HG03565 (cell line): ENCODE measurements at regions not wholly inside any gene's neighbourhood (a gene's known extent, or its start where the extent isn't known, plus 50 kb on each side); places are given as distances from the start of the nearest gene placed in this dataset.

ENCODE experiments used
- ATAC-seq: cut with Tn5 transposase; IDR thresholded peaks from one replicate; pipeline ENCODE4 v1.9.1; 2021; ENCODE audit warnings: mild to moderate bottlenecking, moderate library complexity; ENCODE audit not compliant: unreplicated experiment

DNA sequence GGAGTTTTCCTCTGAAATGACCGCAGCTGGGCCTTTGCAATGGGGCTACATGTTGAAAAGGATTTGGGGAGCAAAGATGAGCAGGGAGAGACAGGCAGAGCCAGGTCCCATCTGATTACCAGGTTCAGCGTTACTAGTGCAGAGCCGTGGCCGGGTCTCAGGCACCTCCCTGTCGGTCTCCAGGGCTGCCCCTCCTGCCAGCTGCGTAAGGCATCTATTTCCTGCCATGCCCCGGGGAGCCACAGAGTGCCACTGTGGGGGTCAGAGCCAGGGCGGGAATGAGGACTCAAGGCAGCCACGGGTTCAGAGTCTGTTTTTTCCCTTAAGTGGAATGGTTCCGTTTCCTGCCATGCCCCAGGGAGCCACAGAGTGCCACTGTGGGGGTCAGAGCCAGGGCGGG, 382.6 kb upstream of the SHH start:
- no peak for ATAC-seq

DNA sequence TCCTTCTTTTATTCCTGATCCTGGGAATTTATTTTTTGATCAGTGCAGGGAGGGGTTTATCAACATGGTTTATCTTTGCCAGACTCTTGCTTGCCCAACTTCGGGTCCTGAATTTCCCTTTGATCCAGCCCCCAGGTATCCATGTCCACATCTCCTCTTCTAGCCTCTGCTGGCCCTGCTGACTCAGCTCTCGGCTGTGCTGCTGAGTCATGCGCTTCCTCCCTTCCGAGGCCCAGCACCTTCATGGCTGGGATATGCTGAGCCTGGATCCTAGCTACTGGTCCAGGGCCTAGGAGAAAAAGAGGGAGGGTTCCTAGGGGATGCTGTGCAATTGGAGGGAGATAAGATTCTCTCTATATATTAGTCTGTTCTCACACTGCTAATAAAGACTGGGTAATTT, 380.7 kb upstream of the SHH start:
- no peak for ATAC-seq

DNA sequence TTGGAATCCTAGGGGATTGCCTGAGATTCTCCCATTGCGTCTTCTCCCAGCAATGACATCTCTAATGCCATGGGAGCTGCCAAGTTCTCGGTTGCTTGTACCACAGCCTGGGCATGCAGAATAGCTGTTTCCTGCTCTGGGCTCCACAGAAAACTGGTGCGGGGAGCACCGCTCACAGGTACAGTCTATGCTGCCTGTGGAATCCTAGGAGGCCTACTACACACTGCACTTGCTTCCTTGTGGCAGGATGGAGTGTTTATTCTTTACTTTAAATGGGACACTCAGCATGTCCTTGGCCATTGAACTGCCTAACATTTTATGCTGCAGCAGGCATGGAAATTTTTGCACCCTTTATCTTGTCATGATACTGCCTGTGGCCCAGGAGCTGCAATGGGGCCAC, 378.8 kb upstream of the SHH start:
- ATAC-seq: no peak

- ATAC-seq: no peak
These were observed 372.8 kb upstream of the SHH start for GRCh38 chr7:156185076-156185475.

DNA sequence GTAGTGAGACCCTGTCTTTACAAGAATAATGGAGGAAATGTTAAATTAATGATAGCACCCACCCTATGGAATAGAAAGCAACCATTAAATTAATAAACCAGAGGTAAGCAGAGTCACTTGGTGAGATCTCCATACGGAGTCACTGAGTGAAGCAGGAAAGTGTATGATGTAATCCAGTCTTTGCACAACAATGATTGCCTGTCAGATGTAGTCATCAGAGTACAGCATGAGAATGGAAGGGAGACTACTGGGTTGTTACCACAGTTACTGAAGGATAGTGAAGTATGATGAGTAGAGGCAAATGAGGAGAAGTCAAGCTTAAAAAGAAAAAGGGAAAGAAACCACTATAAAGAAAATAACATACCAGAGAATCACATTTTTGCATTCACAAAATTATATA, 371.9 kb upstream of the SHH start:
- no peak for ATAC-seq

GRCh38 chr7:156180451-156181229, 368.4 kb upstream of the SHH start:
- no peak for ATAC-seq

DNA sequence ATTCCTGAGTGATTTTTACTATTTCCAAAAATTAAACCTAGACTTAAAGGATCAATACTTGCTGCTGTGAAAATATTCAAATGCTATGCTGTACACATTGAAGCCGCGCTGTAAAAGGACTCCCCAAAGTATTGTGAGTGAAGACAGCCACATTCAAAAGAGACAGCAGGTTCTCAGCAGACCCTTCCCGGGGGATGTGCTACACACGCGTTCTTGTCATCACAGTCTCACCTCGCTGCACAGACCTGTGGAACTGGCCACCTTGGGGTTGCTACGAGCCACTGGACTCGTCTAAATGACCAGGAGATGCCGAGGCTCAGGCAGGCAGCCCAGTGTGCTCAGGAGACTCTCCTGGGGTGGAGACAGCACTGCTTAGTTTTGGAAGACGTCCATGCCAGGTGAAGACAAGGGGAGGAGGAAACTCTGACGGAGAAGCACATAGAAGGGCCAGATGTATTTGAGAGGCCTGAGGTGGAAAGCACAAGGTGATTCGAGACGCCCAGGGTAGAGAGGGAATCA, 367.7 kb upstream of the SHH start:
- no peak for ATAC-seq

DNA sequence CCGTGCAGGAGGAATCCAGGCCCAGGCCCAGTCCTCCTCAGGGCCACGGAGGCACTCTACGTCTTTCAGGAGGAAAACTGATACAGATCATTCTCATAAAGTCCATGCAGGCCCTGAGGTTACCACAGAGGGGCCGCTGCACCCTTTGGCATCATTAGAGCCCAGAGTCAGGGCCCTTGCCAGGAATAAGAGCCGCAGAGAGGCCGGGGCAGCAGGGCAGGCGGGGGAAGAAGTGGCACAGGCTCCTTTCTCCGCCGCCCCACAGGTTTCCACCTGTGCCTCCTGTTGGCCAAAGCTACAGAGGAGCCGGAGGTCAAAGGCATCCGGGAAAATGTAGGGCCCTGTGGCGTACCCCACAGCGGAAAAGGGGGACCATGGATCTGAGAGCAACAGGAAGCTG, 366.6 kb upstream of the SHH start:
- ATAC-seq: no peak

- no peak for ATAC-seq
These were observed 366.0 kb upstream of the SHH start for GRCh38 chr7:156178214-156178613.

DNA sequence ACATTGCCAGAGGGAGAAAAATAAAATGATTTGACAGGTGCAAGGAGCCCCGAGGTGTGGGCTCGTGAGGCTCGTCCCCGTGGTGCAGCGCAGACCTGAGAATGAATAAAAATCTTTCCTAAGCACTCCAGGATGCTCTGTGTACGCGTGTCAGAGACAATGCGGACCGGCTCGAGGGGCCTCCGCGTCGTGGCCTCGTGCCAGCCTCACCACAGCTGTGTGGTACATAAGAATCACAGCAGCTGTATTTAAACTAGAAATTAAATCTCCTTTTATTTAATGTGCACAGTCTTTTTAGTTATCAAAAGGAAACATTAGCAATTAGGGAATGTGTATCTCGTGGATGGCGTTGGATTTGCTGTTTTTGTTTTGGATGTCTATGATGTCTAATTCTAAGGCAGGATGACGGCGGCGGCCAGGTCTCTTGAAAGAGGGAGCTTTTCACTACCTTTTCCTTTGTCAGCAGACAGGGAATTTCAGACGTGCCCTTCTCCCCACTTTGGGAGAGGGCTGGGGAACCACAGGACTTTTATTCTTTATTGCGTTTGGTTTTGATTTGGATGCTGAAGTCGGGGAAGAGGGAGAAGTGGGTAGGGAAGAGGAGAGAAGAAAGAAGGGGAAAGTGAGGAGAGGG, 365.3 kb upstream of the SHH start:
- no peak for ATAC-seq

DNA sequence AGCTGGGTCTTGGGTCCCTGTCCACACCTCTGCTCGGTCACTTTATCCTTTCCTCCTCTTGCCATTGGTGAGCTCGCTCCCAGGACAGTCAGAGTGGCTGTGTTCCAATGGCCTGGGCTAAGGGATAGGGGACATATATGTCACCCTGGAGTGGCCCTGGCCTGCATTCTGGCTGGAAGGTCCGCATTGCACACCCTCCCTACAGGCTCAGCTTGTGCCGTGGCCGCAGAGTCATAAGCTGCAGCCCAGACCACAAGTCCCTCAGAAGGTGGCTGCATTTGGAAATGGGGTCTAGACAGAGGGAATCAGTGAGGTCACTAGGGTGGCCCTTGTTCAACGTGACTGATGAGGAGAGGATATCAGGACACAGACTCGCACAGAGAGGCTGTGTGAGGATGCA, 363.8 kb upstream of the SHH start:
- no peak for ATAC-seq

GRCh38 chr7:156175003-156175402, 362.7 kb upstream of the SHH start:
- no peak for ATAC-seq

DNA sequence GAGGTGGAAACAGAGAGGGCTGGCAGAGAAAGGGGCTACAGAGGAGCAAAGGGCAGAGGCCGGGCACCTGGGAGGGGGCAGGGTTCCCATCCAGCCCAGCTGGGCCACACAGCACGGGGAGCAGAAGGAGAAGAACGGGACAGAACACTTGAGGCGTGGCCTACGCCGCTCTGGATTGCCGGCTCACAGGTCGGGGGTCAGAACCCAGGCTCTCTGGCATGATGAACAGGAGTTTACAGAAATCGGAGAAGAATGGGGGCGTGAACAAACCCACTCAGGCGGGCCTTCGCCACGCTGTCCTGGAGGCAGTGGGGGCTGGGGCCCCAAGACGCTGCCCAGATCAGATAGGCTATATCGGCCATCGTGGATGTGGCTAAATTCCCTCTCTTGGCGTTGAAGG, 362.2 kb upstream of the SHH start:
- no peak for ATAC-seq

DNA sequence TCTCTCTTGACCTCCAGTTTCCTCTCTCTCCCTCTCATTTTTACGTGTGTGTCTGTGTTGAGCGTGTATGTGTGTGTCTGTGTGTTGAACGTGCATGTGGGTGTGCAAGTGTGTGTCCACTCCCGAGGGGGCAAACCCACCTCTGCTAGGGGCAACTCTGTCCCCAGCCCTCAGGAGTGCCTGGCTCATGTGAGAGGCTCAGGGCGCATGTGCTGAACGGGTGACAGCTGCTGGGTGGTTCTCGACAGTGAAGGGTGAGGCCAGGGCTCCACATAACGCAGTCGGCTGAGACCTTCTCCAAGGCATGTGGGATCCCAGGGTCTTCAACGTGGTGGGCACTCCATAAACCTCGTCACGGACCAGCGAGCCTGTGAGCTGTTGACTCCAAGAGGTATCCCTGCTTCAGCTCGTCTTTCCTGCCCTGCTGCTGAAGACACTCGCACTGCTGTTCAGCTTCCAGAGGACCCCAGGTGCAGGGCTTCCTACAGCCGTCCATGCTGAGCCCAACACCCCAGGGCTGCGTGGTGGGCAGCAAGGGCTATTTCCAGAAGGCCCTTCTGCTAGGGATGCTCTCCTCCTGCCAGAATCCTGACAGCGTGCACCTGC, 361.6 kb upstream of the SHH start:
- ATAC-seq: no peak

DNA sequence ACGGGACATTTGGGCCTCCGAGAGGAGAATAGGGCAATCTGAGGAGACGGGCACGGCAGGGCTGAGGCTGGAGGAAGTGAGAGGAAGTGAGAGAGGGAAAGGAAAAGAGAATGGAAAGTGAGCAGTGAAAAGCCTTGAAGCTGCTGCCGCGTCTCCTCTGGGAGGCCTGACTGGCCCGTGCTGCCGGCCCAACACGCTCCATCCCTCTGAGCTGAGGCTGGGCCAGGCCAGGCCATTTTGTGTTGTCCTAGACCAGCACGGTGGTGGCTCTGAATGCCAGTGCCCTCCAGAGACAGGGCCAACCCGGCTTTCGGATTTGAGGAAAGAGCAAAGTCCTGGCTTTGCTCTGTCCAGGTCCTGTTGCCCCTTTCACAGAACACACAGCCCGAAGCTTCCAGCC, 361.1 kb upstream of the SHH start:
- ATAC-seq: no peak

DNA sequence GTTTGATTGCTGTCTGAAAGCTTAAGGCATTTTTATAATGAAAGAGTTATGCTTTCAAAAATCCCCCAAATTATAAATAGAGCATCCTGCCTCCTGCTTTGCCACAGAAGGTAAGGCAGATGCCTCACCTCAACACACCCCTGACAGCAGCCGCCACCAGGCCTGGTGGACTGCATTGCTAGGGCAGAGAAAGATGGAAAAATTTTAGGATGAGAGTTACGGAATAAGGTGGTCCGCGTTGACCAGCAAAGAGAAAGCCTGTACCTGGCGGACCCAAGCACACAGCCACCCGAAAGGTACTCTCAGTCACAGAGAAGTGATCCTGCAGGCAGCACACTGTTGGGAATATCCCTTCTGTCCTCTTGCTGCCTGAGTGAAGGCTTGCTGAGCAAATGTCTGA, 360.4 kb upstream of the SHH start:
- ATAC-seq: no peak

DNA sequence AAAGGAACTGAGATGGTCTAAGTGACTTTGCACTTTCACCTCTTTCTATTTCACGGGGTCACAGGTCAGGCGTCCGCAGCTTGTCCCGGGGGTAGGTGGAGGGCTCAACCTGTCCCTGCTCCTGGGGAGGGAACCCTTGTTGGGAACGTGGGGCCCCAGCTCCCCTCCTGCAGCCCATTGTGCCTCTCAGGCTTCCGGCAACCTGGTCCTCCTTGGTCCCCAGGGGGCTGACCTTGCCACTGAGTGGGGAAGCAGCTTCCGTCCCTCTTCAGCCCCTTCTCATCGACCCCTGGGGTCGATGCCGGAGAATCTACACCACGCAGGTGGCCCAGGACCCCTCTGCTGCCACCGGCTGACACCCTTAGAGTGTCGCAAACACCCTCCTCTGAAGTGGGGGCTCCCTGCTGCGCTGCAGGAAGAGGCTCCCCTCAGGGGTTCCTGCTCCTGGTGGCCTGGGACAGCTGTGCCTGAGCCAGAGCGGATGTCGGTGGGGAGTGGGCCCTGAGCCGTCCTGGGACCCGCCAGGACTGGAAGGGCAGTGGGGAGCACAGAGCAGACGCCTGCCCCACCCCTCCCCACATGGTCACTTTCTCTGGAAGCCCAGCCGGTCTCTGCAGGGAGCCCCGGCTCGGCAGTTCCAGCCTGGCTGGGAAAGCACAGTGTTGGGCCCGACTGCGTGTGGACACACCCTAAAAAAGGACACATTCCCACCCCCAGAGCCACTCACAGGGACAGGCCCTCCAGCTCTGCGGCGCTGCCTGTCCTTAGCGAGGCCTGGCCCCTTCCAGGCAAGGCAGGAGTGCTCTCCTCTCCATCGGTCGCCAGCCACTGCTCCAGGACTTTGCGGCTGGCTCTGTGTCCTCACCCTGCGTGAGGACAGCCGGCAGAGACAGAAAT, 357.5 kb upstream of the SHH start:
- no peak for ATAC-seq

DNA sequence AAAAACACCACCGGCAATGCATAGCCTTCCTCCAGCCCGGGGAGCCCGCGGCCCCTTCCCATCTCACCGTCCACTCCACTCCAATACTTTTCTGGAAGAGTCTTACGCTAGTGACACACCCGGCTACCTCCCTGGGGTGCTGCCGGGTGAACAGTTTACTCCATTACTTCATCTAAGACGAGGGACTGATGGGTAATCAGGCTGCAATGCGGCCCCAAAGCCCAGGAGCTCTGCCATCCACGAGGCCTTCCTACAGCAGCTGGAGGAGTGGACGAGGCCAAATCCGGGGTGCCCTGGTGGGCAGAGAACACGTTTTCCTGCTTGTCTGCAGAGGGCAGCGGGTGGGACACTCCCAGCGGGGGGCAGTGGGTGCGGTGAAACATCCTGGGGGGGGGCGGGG, 356.2 kb upstream of the SHH start:
- no peak for ATAC-seq

GRCh38 chr7:156167987-156168386, 355.7 kb upstream of the SHH start:
- no peak for ATAC-seq

GRCh38 chr7:156167417-156167807, 355.1 kb upstream of the SHH start:
- no peak for ATAC-seq
